PC-3 (cell line): ENCODE measurements at regions not wholly inside any gene's neighbourhood (a gene's known extent, or its start where the extent isn't known, plus 50 kb on each side); places are given as distances from the start of the nearest gene placed in this dataset.

Source experiments
- EZH2 ChIP-seq: fragments of 300-600 bp; sonication (generic); IDR thresholded peaks from one replicate; pipeline ENCODE4 v1.6.1; 2017; ENCODE audit warnings: antibody characterized with exemption, mild to moderate bottlenecking, low read length; ENCODE audit not compliant: unreplicated experiment
- EZH2phosphoT487 ChIP-seq: fragments of 300-600 bp; sonication (generic); IDR thresholded peaks from 2 replicates; pipeline ENCODE4 v1.6.1; 2018; ENCODE audit warnings: mild to moderate bottlenecking, antibody characterized with exemption, low read length, borderline replicate concordance
- TF ChIP-seq, protein P1 (sequence below): fragments of 300-600 bp; sonication (generic); conservative IDR thresholded peaks from 2 replicates; pipeline ENCODE4 v1.5.1; 2017; ENCODE audit warnings: antibody characterized with exemption, low read depth, mild to moderate bottlenecking, low read length

DNA sequence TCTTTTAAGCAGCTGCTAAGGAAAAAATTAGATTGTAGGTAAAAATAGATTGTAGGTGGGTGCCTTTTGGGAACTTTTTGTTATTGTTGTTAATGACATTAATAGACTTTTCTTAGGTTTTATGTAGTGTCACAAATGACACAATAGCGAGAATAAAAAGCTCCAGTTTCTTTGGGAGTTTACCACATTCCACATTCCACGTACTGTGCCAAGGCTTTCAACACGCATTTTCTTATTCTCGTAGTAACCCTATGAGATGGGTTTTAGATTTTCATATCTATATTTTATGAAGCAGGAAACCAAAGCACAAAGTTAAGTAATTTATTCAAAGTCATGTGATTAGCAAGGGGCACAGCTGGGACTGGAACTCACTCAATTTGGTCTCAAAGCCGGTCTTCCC is 103.8 kb downstream of the XRCC2 start:
- TF ChIP-seq, protein P1, sequence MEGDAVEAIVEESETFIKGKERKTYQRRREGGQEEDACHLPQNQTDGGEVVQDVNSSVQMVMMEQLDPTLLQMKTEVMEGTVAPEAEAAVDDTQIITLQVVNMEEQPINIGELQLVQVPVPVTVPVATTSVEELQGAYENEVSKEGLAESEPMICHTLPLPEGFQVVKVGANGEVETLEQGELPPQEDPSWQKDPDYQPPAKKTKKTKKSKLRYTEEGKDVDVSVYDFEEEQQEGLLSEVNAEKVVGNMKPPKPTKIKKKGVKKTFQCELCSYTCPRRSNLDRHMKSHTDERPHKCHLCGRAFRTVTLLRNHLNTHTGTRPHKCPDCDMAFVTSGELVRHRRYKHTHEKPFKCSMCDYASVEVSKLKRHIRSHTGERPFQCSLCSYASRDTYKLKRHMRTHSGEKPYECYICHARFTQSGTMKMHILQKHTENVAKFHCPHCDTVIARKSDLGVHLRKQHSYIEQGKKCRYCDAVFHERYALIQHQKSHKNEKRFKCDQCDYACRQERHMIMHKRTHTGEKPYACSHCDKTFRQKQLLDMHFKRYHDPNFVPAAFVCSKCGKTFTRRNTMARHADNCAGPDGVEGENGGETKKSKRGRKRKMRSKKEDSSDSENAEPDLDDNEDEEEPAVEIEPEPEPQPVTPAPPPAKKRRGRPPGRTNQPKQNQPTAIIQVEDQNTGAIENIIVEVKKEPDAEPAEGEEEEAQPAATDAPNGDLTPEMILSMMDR: no peak
- TF ChIP-seq EZH2phosphoT487 (no peak), EZH2 (no peak)
